SK-N-SH (cell line): ENCODE measurements at regions not wholly inside any gene's neighbourhood (a gene's known extent, or its start where the extent isn't known, plus 50 kb on each side); places are given as distances from the start of the nearest gene placed in this dataset.

Experiments
- CTCF ChIA-PET: fragments of 300-600, 350-600 bp; formaldehyde crosslinking; extraction: SDS; loops from one replicate; lab custom pipeline; 2021; lab: Yijun Ruan, JAX
- POLR2A ChIA-PET: fragments of 350-600 bp; sonication (Branson Sonifier 250); formaldehyde crosslinking; extraction: SDS; loops from one replicate; lab custom pipeline; 2020; ENCODE audit warnings: antibody characterized with exemption, inconsistent platforms; lab: Yijun Ruan, JAX
- DNase-seq: peaks from one replicate; pipeline ENCODE4 v3.0.0; 2012
- H2AFZ ChIP-seq: fragments of 200-600 bp; sonication (generic); 2 replicates; pipeline ENCODE4 v1.8.1; 2016; ENCODE audit warnings: antibody characterized with exemption, mild to moderate bottlenecking, low read depth
- H3F3A ChIP-seq: fragments of 200-600 bp; sonication (generic); replicated peaks from 2 replicates; pipeline ENCODE3; 2016; ENCODE audit warnings: antibody characterized with exemption, mild to moderate bottlenecking; ENCODE audit not compliant: insufficient read depth
- H3K27ac ChIP-seq, 2 experiments: fragments of 200-500 bp in 1 of 2; fragments of 200-600 bp in 1 of 2; sonication (Bioruptor generic) in 1 of 2; sonication (generic), shearing (Covaris generic) in 1 of 2; 2 replicates each; pipeline versions ENCODE4 v1.5.1 to v1.6.1; 2014 to 2016; ENCODE audit warnings: low read depth in 2 of 2, inconsistent platforms in 1 of 2, low read length in 1 of 2, mild to moderate bottlenecking in 1 of 2, mixed read lengths in 1 of 2
- H3K27me3 ChIP-seq: fragments of 200-600 bp; sonication (generic), shearing (Covaris generic); 2 replicates; pipeline ENCODE4 v1.6.1; 2016; ENCODE audit warnings: mixed run types; ENCODE audit not compliant: insufficient read depth
- H3K36me3 ChIP-seq, 2 experiments: fragments of 200-500 bp in 1 of 2; fragments of 200-600 bp in 1 of 2; sonication (Bioruptor generic) in 1 of 2; sonication (generic) in 1 of 2; replicated peaks in 1 of 2; 2 replicates each; pipeline versions ENCODE3 to v1.5.1; 2014 to 2016; ENCODE audit warnings: low read length in 1 of 2, mild to moderate bottlenecking in 1 of 2; ENCODE audit not compliant: insufficient read depth in 2 of 2, control insufficient read depth in 1 of 2
- H3K4me1 ChIP-seq, 2 experiments: fragments of 200-500 bp in 1 of 2; fragments of 200-600 bp in 1 of 2; sonication (Bioruptor generic) in 1 of 2; sonication (generic), shearing (Covaris generic) in 1 of 2; 2 replicates each; pipeline versions ENCODE4 v1.5.1 to v1.6.1; 2014 to 2016; ENCODE audit warnings: low read depth in 1 of 2, low read length in 1 of 2, mixed run types in 1 of 2; ENCODE audit not compliant: insufficient read depth in 2 of 2, control insufficient read depth in 1 of 2
- H3K4me2 ChIP-seq: fragments of 200-600 bp; sonication (generic), shearing (Covaris generic); 2 replicates; pipeline ENCODE4 v1.6.1; 2017; ENCODE audit warnings: mixed run types
- H3K4me3 ChIP-seq, 2 experiments: fragments of 200-500 bp in 1 of 2; fragments of 200-600 bp in 1 of 2; sonication (Bioruptor generic) in 1 of 2; sonication (generic), shearing (Covaris generic) in 1 of 2; 2 replicates each; pipeline versions ENCODE4 v1.5.1 to v1.8.1; 2014 to 2016; ENCODE audit warnings: low read depth in 2 of 2, inconsistent platforms in 1 of 2, low read length in 1 of 2, mild to moderate bottlenecking in 1 of 2, mixed read lengths in 1 of 2, moderate library complexity in 1 of 2
- H3K79me2 ChIP-seq: fragments of 200-600 bp; sonication (generic); 2 replicates; pipeline ENCODE4 v1.8.1; 2017; ENCODE audit warnings: mild to moderate bottlenecking; ENCODE audit not compliant: insufficient read depth
- H3K9ac ChIP-seq: fragments of 200-600 bp; sonication (generic); 2 replicates; pipeline ENCODE4 v1.6.1; 2017; ENCODE audit warnings: mixed run types
- H3K9me2 ChIP-seq: fragments of 200-600 bp; sonication (generic); 2 replicates; pipeline ENCODE4 v1.6.1; 2017; ENCODE audit warnings: mixed run types
- H3K9me3 ChIP-seq: fragments of 200-600 bp; sonication (generic); 2 replicates; pipeline ENCODE4 v1.6.1; 2017; ENCODE audit warnings: mixed run types, mild to moderate bottlenecking, moderate library complexity
- H4K20me1 ChIP-seq: fragments of 200-600 bp; sonication (generic); 2 replicates; pipeline ENCODE4 v1.6.1; 2017; ENCODE audit warnings: mild to moderate bottlenecking, mixed run types; ENCODE audit not compliant: insufficient read depth
- CTCF ChIP-seq: fragments of 200-600 bp; sonication (generic); IDR thresholded peaks from 2 replicates; pipeline ENCODE4 v1.6.1; 2017; ENCODE audit warnings: antibody characterized with exemption, mild to moderate bottlenecking, moderate library complexity
- MXI1 ChIP-seq: IDR thresholded peaks from 2 replicates; pipeline ENCODE4 v1.6.1; 2012; ENCODE audit warnings: mild to moderate bottlenecking, low read depth, low read length, improper control_type of control experiment
- NRF1 ChIP-seq: IDR thresholded peaks from 2 replicates; pipeline ENCODE4 v1.6.1; 2012; ENCODE audit warnings: low read depth, mild to moderate bottlenecking, low read length
- RAD21 ChIP-seq: IDR thresholded peaks from 2 replicates; pipeline ENCODE4 v1.6.1; 2012; ENCODE audit warnings: mild to moderate bottlenecking, low read length
- SIN3A ChIP-seq: IDR thresholded peaks from 2 replicates; pipeline ENCODE4 v1.6.1; 2012; ENCODE audit warnings: low read depth, mild to moderate bottlenecking, low read length, moderate library complexity, borderline replicate concordance
- USF1 ChIP-seq: IDR thresholded peaks from 2 replicates; pipeline ENCODE4 v1.4.0; 2012; ENCODE audit warnings: low read depth, borderline replicate concordance
- YY1 ChIP-seq: IDR thresholded peaks from 2 replicates; pipeline ENCODE4 v1.4.0; 2012; ENCODE audit warnings: low read depth, mild to moderate bottlenecking
- WGBS: methylation state at CpG from one replicate; pipeline ENCODE4 v1.1.6; 2017; ENCODE audit warnings: low lambda C conversion rate; 5-methylcytosine and 5-hydroxymethylcytosine counted together
- TF ChIP-seq, protein P1 (sequence below): IDR thresholded peaks from 2 replicates; pipeline ENCODE4 v1.6.1; 2012; ENCODE audit warnings: mild to moderate bottlenecking, low read depth, low read length, moderate library complexity

GRCh38 chr18:73579698-73580097, 567.9 kb downstream of the FBXO15 start:
- Histone ChIP-seq H3K4me3 (no peak overlapping the region), H3K4me2 (no peak overlapping the region), H3K9me3 (no peaks in the 10 kb centered on the region), H3K9ac (no peak overlapping the region), H3K36me3 (no peaks in the 10 kb centered on the region), H2AFZ (no peak overlapping the region), H3K27me3 (no peaks in the 10 kb centered on the region), H3K9me2 (no peaks in the 10 kb centered on the region), H3K79me2 (no peaks in the 10 kb centered on the region; the same call in 1 of the 2 replicates), H4K20me1 (no peaks in the 10 kb centered on the region), H3F3A (no peaks in the 10 kb centered on the region), H3K4me1 (no peaks in the 10 kb centered on the region), H3K27ac (no peak overlapping the region)
- ChIA-PET CTCF (no interaction called here), POLR2A (no interaction called here)
- no peak for DNase-seq
- no peak for TF ChIP-seq CTCF
- TF ChIP-seq, protein P1, sequence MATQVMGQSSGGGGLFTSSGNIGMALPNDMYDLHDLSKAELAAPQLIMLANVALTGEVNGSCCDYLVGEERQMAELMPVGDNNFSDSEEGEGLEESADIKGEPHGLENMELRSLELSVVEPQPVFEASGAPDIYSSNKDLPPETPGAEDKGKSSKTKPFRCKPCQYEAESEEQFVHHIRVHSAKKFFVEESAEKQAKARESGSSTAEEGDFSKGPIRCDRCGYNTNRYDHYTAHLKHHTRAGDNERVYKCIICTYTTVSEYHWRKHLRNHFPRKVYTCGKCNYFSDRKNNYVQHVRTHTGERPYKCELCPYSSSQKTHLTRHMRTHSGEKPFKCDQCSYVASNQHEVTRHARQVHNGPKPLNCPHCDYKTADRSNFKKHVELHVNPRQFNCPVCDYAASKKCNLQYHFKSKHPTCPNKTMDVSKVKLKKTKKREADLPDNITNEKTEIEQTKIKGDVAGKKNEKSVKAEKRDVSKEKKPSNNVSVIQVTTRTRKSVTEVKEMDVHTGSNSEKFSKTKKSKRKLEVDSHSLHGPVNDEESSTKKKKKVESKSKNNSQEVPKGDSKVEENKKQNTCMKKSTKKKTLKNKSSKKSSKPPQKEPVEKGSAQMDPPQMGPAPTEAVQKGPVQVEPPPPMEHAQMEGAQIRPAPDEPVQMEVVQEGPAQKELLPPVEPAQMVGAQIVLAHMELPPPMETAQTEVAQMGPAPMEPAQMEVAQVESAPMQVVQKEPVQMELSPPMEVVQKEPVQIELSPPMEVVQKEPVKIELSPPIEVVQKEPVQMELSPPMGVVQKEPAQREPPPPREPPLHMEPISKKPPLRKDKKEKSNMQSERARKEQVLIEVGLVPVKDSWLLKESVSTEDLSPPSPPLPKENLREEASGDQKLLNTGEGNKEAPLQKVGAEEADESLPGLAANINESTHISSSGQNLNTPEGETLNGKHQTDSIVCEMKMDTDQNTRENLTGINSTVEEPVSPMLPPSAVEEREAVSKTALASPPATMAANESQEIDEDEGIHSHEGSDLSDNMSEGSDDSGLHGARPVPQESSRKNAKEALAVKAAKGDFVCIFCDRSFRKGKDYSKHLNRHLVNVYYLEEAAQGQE, result peak; percentile 75

GRCh38 chr18:73577365-73577764, 570.3 kb downstream of the FBXO15 start:
- POLR2A ChIA-PET, result interaction anchor here (0.7 kb wide), 1 partner anchor 19 kb away, joined by 3 read pairs; no protein-coding TSS in a partner anchor
- H3K4me1 ChIP-seq, result no peaks in the 10 kb centered on the region
- WGBS, result 19% methylated on average over 1 of the region's 1 CpG
- H3K27me3 ChIP-seq, result no peaks in the 10 kb centered on the region
- H3K27ac ChIP-seq, result no peak overlapping the region
- CTCF ChIA-PET, result no interaction called here
- H3K9me3 ChIP-seq, result no peaks in the 10 kb centered on the region
- no peaks in the 10 kb centered on the region for H3K36me3 ChIP-seq
- H3K4me3 ChIP-seq, result no peak overlapping the region
- no peaks in the 10 kb centered on the region for H3F3A ChIP-seq
- TF ChIP-seq, protein P1, result no peak
- TF ChIP-seq SIN3A (no peak), MXI1 (no peak), USF1 (no peak), YY1 (no peak), NRF1 (no peak), RAD21 (no peak)
- TF ChIP-seq, all 33 proteins: peak for 0
- no peak overlapping the region for H3K9ac ChIP-seq
- H2AFZ ChIP-seq, result no peak overlapping the region
- DNase-seq, result no peak
- no peaks in the 10 kb centered on the region for H3K9me2 ChIP-seq
- H3K4me2 ChIP-seq, result no peak overlapping the region
- no peaks in the 10 kb centered on the region; the same call in 1 of the 2 replicates for H3K79me2 ChIP-seq
- no peaks in the 10 kb centered on the region for H4K20me1 ChIP-seq
